GM19035 (cell line): ENCODE measurements at regions not wholly inside any gene's neighbourhood (a gene's known extent, or its start where the extent isn't known, plus 50 kb on each side); places are given as distances from the start of the nearest gene placed in this dataset.

Experiments
- ATAC-seq: cut with Tn5 transposase; IDR thresholded peaks from one replicate; pipeline ENCODE4 v1.9.1; 2021; ENCODE audit not compliant: unreplicated experiment

DNA sequence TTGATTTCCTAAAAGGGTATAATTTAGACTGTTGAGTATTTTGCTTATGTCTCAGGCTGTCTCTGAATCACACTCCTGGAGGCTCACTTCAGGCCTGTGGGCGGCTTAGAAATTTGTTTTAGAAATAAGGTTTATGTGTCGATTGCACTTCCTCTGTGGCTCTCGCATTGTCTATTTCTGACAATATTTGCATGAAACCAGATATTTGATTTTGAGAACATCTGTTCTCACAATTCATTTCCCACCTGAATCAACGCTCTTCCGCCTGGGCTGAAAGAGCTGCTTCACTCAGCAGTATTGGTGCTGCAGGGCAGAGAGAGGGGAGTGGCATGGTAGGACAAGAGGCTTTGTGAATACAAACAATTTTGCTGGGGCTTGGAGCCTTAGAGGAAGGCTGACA, 262.0 kb downstream of the ADRA2A start:
- peak; percentile 90 for ATAC-seq

DNA sequence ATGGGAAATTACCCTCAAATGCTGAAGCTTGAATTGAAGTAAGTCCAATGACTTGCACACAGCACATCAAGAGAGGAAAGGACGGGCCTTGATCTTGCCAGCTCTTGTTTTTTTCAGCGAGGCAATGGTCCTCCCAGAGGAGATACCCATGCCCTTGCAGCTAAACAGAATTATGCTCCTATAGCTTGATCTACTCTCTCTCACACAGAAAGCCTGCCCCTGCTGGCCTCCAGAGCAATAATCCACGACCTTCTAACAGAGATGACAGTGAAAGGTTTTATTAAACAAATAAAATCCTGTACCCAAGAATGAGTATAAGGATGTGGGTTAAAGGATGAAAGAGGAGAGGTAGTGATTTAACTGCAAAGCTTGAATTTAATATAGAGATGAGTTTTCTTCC, 268.0 kb downstream of the ADRA2A start:
- ATAC-seq = peak; percentile 69

DNA sequence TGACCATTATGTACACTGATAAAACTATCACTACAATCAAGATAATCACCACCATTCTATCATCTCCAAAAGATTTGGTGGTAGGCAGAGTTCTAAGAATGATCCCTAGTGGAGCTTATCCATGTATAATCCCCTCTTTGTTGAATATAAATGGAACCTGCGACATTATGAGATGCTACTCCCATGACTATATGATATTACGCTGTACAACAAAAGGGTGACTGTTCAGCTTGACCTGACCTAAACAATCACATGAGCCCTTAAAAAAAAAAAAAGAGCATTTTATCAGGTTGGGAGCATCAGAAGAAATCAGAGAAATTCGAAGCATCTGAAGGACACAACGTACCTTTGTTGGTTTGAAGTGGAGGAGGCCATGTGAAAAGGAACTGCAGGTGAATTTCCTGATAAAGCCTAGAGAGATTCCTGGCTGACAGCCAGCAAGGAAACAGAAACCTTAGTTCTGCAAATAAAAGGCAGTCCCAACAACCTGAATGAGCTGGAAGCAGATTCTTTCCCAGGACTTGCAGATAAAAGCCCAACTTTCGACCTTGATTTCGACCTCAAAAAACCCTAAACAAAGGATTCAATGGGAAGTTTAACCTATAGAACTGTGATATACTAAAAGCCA, 270.7 kb downstream of the ADRA2A start:
- ATAC-seq = no peak

DNA sequence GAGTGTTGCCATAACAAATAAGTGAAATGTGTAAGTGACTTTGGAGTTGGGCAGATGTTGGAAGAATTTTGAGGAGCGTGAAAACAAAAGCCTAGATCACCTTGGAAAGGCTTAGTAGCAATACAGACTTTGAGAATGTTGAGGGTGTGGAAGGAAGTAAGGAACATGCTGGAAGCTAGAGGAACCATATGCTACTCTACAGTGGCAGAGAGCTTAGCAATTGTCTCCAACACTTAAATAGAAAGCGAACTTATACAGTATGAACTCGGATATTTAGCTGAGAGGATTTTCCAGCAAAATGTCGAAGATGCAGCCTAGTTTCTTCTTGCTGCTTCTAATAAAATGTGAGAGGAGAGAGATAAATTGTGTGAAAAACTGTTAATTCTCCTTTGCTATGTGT, 271.2 kb downstream of the ADRA2A start:
- ATAC-seq = no peak

DNA sequence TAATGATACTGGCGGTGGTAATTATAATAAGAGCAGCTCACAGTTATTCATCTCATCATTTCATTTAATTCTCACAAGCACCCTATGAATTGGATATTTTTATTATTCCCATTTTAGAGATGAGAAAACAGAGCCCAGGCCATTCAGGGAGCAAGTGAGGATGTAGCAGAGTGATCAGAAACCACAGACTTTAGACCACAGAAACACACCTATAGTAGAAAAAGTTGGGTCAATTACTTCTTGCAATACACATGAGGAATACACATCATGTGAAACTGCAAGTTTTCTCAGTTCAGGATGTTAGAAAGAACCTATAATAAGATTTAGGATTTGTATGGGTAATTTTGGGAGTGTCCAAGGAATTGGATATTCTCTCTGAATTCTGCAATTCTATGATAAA, 278.0 kb downstream of the ADRA2A start:
- no peak for ATAC-seq

DNA sequence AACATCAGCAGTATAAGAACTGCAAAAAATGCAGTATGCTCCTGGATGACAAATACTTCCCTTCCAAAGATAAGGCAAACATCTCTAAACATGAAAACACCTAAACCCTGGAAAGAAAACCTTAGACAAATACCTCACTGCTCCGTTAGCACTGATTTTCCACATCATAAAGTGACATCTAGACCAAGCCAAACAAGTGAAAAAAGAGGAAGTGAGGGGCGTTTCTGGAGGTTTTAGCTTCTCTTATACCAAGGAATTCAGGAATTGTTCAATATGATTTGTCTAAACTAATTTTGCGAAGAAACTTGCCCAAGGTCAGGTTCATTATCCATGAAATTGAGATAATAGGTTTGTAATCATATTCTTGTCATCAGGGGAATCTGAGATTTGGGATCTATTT, 279.7 kb downstream of the ADRA2A start:
- ATAC-seq = no peak

DNA sequence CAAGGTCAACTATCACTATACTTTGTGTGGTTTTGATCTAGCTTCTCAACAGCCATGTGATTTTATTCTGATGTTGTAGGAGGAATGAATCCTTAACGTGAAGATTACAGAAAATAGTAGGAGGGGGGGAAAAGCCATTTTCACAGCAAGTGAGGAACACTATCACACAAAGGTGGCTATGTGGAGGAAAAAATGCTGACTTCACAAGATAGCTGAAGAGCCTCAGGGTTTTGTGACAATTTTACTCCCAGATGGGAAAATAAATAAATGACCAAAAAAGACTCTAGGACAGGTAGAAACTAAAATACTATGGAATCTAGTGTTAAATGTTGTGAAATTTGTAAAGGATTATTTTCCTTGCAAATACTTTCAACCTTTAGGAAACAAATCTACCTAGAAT, 281.0 kb downstream of the ADRA2A start:
- no peak for ATAC-seq

DNA sequence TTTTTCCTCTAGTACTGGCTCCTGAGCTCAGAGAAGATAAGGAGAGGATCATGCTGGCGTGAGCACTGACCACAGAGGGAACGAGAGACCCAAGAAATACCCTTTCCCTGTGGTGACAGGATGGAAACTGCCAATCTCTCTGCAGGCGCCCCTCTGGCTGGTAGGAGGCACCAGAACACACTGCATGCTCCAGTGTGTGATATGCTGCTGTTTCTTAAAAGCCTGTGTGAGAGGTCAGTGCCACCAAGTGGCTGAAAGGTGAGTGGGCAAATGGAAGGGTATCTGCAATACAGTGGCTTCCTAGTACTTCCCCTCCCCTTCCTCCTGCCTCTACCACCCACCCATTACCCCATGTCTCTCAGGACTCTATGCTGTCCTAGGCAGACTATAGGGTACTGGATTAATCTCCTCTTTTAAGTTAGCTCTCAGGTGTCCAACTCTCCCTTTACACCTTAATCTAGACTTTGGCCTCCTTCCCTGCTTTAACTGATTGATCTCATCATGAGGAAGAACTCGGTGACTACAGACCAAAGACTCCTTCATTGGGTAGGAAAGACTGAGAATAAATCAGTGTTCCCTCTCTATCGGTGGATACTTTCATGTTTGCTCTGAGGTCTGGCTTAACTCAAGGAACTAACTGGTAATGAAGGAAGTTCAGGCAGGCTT, 283.6 kb downstream of the ADRA2A start:
- peak; percentile 97 for ATAC-seq

DNA sequence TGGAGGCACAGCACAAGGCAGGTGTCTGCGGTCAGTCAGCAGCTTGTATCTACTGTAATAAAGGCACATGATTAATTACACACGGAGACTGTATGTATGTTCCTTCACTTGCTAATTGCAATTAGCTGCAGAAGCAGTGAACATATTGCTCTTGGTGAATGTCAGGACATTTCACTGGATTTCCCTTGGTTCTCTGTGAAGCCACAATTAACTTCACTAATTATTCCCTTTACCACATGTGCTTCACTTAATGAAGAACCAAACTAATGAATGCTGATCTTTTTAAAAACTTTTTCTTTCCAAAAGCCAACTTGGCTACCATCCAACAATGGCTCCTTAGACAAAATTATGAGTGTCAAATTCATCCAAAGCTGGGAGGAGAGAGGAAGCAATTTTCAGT, 290.7 kb downstream of the ADRA2A start:
- ATAC-seq = no peak

DNA sequence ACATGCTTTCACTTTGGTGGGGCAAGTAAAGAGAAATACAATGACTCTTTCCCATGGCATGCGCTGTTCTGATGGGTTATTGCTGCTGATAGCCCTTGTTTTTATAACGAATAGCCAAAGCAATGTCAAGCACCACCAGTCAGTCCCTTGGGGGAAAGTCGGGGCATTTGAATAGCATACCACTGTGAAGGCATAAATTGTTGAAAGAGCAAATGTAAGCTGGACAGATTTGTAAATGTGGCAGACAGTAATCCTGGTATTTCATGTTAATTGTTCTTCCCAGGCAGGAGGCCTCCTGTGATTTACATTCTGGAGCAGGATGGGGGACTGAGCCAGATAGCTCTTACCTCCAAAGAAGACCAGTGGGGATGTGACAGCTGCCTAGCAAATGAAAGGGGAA, 293.3 kb downstream of the ADRA2A start:
- no peak for ATAC-seq

DNA sequence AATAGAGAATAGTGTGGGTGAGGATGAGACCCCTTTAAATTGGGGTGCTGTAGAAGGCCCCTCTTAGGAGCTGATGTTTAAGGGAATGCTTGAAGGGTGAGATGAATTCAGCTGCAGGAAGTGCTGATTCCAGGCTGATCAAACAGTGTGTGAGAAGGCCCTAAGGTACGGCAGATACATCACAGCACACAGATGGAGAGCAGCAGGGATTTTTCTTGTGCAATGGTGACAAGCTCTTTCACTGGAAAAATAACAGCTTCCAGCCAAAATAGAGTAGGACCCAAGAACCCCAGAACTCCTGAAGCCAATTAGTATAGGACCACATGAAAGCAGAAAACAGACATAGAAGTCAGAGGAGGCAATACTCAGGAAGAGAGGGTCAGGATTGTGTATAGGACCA, 296.9 kb downstream of the ADRA2A start:
- no peak for ATAC-seq

DNA sequence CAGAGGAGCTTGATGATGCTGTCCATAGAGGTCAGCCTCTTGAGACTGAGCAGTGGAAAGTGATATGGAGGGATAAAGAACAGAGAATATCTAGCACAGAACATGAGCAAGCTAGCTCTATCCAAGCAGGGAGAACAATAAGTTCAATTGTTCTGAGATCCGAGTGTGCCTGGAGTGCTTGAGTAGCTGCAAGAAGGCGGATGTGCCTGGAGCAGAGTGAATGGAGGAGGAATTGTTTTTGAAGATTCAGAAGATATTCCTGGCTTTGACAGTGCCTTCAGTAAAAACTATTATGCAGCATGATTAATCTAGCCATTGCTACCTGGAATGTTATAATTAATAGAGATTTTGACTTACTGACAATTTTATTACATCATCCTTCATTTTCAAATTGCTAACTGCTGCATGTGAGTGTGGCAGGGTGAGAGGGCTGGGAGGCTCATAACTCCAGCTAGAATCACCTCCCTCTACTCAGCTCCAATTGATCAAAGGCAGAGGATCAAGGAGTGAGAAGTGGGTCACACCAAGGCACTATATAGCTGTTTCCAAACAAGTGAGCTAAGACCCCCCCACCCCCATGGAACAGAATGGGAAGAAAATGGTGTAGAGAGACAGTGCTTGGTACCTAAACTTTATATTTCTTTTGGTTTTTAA, 302.8 kb downstream of the ADRA2A start:
- no peak for ATAC-seq

DNA sequence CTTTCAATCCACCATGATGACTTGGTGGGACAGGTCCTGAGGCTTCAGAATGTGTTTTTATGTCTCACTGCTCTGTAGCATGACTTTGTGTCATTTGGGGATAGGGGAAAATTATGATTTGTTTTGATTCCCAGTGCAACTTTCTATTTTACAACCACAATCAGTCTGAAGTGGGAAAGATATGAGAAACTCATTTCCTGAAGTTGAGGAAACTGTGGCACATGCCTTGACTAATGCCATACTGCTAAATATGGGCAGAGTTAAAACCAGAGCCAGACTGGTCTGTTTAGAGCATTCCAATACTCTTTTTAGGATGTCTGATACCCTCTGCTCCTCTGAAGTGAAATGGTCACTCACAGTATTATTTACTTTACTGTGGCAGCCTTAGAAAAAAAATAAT, 307.7 kb downstream of the ADRA2A start:
- ATAC-seq = no peak

DNA sequence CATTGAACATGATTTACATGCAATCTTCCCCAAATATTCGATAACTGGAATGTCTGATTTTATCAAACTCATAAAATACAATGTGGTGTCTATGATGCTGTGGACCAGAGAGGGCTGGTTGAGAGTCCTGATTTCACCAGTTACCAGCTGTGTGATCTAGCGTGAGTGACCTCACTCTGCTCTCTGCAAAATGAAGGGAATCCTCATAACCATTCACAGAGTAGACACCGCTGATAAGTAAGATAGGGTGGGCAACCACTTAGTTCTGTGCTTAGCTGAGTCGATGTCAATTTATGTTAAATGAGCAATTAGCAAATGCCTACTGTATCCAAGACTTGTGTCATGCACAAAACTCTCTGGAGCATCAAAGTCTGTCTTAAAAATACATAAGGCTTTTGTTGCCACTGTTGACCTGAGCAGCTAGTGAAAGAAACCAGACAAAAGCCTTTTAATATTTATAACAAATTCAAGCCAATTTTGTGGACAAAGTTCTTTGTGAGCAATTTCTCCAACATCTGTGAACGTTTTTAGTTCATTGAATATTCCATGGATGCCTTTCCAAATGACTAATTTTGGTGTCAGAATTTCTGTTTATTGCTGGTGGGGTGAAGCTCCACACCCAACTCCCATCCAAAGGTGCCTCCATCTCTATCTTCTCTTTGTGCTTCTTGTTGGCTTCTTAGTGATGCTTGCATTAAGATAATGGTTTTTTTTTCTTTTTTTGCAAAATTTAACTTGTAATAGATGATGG, 314.2 kb downstream of the ADRA2A start:
- no peak for ATAC-seq

DNA sequence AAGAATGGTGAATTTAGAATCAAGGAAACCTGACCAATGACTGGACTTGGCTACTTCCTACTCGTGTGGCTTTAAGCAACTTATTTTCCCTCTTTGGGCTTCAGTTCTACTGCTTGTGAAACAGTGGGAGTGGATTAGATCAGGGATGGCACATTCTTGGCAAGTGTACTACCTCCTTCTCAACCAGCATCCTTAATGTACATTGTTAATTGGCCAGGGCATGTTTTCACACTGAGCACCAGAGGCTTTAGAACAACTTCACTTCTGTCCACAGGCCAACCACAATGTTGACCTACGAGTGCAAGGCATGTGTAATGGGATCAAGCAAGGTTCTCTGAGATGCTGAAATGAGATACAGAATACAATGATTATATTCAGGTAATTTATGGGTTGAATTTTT, 315.3 kb downstream of the ADRA2A start:
- ATAC-seq = no peak

DNA sequence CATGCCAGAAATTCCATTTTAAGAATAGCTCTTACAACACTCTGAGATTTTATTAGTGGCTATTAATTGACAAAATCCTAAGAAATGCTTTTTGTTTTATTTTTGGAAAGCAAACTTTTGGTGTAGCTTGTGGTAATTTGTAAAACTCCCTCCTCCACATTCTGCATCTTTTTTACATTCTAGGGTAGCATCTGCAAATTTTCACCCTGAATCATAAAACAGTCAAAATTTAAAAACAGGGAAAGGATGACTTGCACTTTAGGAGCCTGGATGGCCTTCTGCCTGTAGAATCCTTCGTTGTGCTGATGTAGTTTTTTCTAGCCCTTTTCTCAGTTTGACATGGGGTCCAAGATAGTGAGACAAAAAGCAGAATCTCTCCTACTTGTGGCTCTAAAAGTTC, 316.1 kb downstream of the ADRA2A start:
- no peak for ATAC-seq

DNA sequence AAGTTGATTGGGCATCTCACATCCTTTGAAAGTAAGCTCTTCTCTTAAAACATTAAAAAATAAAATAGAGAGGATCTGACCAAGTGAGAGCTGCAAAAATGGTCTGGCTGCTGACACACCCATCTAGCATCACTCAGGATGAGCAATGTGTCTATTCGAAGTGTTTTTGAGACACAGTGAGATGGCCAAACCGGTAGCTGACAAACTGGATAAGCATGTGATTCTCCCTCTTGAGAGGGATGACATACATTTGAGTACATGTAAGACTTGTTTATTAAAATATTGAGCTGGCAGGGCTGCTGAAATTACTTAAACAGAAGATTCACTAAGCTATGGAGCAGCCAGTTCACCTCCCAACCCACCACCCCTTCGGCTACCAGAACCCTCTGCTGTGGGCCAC, 333.9 kb downstream of the ADRA2A start:
- no peak for ATAC-seq

DNA sequence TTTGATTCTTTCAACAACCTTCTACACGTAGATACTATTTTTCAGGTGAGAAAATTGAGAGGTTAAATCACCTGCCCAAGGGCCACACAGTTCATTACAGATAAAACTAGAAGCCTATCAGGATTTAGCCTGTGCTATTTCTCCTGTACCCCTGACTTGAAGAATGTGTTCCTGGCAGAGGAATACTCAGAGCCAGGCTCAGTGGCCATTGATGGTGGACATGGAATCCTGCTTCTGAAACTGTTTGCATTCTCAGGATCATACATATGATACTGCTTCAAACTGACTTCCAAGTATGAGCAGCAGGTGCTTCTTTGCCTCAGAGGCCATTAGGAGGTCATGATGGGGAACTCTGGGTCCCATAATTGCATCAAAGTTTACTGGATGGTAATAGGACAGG, 348.6 kb downstream of the ADRA2A start:
- ATAC-seq = no peak

DNA sequence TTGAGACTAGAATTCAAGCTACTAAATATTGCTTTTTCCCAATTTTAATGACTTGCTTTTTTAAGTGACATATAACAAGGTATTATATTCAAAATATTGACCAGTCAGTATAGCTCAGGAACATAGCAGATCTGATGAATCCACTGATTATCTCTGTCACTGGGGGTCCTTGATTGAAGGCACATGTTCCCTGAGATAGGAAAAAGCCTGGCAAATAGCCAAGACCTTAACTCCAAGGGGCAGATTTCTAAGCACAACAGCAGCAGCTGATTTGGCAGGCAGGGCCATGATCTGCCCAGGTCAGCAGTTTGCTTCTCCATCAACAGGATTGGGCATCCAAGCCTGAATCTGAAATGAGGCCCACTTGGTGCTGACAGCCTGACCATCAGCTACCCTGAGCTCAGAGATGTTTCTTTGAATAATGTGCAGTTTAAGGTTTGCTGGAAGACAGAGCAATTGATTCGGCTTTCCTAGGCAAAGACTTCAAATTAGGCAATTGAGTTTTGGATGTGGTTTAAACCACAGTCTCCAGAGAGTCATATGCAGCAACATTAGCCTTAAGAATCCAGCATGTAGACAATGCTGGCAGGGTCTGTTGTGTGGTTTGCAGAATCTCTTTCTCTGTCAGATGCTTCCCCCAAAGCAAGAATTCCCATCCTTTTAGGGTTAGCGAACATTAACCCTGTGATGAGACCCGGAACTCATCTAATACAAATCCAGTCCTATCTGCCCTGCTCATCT, 352.6 kb downstream of the ADRA2A start:
- no peak for ATAC-seq

DNA sequence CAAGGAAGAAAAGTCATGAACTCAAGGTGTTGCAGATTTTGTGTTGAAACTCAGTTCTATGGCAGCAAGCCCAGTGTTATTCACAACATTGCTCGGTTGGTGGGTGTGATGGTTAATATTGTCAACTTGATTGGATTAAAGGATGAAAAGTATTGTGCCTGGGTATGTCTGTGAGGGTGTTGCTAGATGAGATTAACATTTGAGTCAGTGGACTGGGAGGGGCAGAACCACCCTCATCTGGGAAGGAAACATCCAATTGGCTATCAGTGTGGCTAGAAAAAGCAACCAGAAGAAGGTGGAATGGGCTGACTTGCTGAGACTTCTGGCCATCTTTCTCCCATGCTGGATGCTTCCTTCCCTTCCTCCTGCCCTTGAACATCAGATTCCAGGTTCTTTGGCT, 353.2 kb downstream of the ADRA2A start:
- ATAC-seq = no peak

DNA sequence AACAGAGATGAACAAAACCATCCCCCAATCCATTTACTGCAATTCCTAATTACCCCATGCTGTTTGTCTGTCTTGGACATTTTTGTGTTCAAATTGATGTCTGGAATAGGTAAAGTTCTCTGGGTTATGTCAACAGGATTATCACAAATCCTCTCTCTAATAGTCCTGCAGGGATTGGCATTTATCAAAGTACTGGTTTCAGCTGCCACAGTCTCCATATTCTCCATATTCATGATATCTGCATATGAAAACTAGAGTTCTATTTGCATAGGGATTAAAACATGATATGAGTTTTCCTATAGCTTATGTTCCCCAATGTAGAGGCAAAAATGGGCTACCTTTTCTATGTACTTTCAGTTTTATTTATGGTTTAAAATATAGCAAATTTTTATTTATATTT, 355.8 kb downstream of the ADRA2A start:
- ATAC-seq = no peak
